ENCODE measurements at regions not wholly inside any gene's neighbourhood (a gene's known extent, or its start where the extent isn't known, plus 50 kb on each side); places are given as distances from the start of the nearest gene placed in this dataset.

- TF ChIP-seq, protein P1, sequence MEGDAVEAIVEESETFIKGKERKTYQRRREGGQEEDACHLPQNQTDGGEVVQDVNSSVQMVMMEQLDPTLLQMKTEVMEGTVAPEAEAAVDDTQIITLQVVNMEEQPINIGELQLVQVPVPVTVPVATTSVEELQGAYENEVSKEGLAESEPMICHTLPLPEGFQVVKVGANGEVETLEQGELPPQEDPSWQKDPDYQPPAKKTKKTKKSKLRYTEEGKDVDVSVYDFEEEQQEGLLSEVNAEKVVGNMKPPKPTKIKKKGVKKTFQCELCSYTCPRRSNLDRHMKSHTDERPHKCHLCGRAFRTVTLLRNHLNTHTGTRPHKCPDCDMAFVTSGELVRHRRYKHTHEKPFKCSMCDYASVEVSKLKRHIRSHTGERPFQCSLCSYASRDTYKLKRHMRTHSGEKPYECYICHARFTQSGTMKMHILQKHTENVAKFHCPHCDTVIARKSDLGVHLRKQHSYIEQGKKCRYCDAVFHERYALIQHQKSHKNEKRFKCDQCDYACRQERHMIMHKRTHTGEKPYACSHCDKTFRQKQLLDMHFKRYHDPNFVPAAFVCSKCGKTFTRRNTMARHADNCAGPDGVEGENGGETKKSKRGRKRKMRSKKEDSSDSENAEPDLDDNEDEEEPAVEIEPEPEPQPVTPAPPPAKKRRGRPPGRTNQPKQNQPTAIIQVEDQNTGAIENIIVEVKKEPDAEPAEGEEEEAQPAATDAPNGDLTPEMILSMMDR (IDR thresholded peaks at IDR 0.05) = no peak
- TF ChIP-seq ZNF396 (CRISPR knock-in tag; IDR thresholded peaks at IDR 0.05; ENCODE audit: borderline replicate concordance) (no peak), NR3C1 (CRISPR knock-in tag; conservative IDR thresholded peaks at IDR 0.05; ENCODE audit: low read depth) (no peak), CREM (CRISPR knock-in tag; IDR thresholded peaks at IDR 0.05) (no peak)
- TF ChIP-seq, protein P2, sequence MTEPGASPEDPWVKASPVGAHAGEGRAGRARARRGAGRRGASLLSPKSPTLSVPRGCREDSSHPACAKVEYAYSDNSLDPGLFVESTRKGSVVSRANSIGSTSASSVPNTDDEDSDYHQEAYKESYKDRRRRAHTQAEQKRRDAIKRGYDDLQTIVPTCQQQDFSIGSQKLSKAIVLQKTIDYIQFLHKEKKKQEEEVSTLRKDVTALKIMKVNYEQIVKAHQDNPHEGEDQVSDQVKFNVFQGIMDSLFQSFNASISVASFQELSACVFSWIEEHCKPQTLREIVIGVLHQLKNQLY (CRISPR knock-in tag; IDR thresholded peaks at IDR 0.05) = no peak
Measured at GRCh38 chr14:89036371-89036770, 211.9 kb downstream of the TTC8 start.
